Panc1 (cell line): ENCODE measurements at regions not wholly inside any gene's neighbourhood (a gene's known extent, or its start where the extent isn't known, plus 50 kb on each side); places are given as distances from the start of the nearest gene placed in this dataset.

Experiments used
- ATAC-seq: fragments of 200-7000 bp; cut with Tn5 transposase; 2 replicates; pipeline ENCODE4 v1.9.1; 2020; ENCODE audit warnings: mild to moderate bottlenecking, moderate library complexity
- BruUV-seq: library from RNA; stranded (reverse); fragments of 400-500 nt; replicated peaks from 2 replicates; lab custom pipeline; 2021; lab: Mats Ljungman, UMichigan
- CTCF ChIA-PET: fragments of 300-600 bp; sonication (Branson Sonifier 250); formaldehyde crosslinking; loops from one replicate; lab custom pipeline; 2022; ENCODE audit warnings: antibody characterized with exemption; lab: Charles Lee
- POLR2A ChIA-PET: fragments of 300-600 bp; sonication (Branson Sonifier 250); formaldehyde crosslinking; loops from one replicate; lab custom pipeline; 2022; ENCODE audit warnings: antibody characterized with exemption; lab: Charles Lee
- DNase-seq: peaks from one replicate; pipeline ENCODE4 v3.0.0-alpha.2; 2010; ENCODE audit warnings: low read depth, low spot score
- H3K27ac ChIP-seq: 2 replicates; pipeline ENCODE4 v1.5.1; 2011; ENCODE audit warnings: mild to moderate bottlenecking, low read length, inconsistent platforms
- H3K27me3 ChIP-seq: fragments of 200-500 bp; sonication (Bioruptor generic); 2 replicates; pipeline ENCODE4 v1.6.0; 2014; ENCODE audit warnings: low read length, inconsistent platforms; ENCODE audit not compliant: control insufficient read depth, insufficient read depth
- H3K36me3 ChIP-seq: fragments of 200-500 bp; sonication (Bioruptor generic); 2 replicates; pipeline ENCODE4 v1.5.1; 2014; ENCODE audit warnings: inconsistent platforms, mild to moderate bottlenecking, low read length, moderate library complexity; ENCODE audit not compliant: control insufficient read depth, insufficient read depth
- H3K4me1 ChIP-seq: 2 replicates; pipeline ENCODE4 v1.5.1; 2011; ENCODE audit warnings: inconsistent platforms, mild to moderate bottlenecking, low read length, moderate library complexity; ENCODE audit not compliant: control insufficient read depth, insufficient read depth
- H3K4me3 ChIP-seq, 2 experiments: 2 replicates each; pipeline ENCODE4 v1.5.1; 2011 to 2012; ENCODE audit warnings: low read depth in 2 of 2, low read length in 2 of 2, mild to moderate bottlenecking in 2 of 2, inconsistent platforms in 1 of 2, moderate library complexity in 1 of 2
- H3K9me3 ChIP-seq: fragments of 200-500 bp; sonication (Bioruptor generic); 2 replicates; pipeline ENCODE4 v1.5.1; 2014; ENCODE audit warnings: low read depth, mild to moderate bottlenecking, inconsistent platforms, low read length, moderate library complexity; ENCODE audit not compliant: control insufficient read depth, insufficient read depth
- POLR2AphosphoS5 ChIP-seq: IDR thresholded peaks from 2 replicates; pipeline ENCODE4 v1.6.1; 2012; ENCODE audit warnings: mild to moderate bottlenecking, low read depth, low read length, moderate library complexity
- SIN3A ChIP-seq: IDR thresholded peaks from 2 replicates; pipeline ENCODE4 v1.6.1; 2012; ENCODE audit warnings: low read depth, mild to moderate bottlenecking, low read length, moderate library complexity, borderline replicate concordance; ENCODE audit not compliant: insufficient read depth
- TCF7L2 ChIP-seq: IDR thresholded peaks from 2 replicates; pipeline ENCODE4 v1.6.1; 2011; ENCODE audit warnings: mild to moderate bottlenecking, low read depth, low read length, inconsistent platforms
- in situ Hi-C: cut with HindIII; loops from 2 replicates; pipeline ENCODE4 v1.10.0; 2016; ENCODE audit warnings: low sequenced_read_pairs, low pct_unique_long_range_greater_than_20kb
- intact Hi-C: fragments of 100-400 bp; cut with micrococcal nuclease; formaldehyde crosslinking; loops from one replicate; pipeline ENCODE4 v1.10.0; 2022; ENCODE audit not compliant: unreplicated experiment
- TF ChIP-seq, protein P1 (sequence below): fragments of 450-650 bp; IDR thresholded peaks from 2 replicates; pipeline ENCODE4 v1.5.1; 2017; ENCODE audit warnings: mild to moderate bottlenecking
- TF ChIP-seq, protein P2 (sequence below), 2 experiments: IDR thresholded peaks; 2 replicates each; pipeline ENCODE4 v1.6.1; 2011 to 2012; ENCODE audit warnings: low read depth in 2 of 2, control low read depth in 1 of 2, low read length in 1 of 2, mild to moderate bottlenecking in 1 of 2, moderate library complexity in 1 of 2; ENCODE audit not compliant: insufficient read depth in 1 of 2

DNA sequence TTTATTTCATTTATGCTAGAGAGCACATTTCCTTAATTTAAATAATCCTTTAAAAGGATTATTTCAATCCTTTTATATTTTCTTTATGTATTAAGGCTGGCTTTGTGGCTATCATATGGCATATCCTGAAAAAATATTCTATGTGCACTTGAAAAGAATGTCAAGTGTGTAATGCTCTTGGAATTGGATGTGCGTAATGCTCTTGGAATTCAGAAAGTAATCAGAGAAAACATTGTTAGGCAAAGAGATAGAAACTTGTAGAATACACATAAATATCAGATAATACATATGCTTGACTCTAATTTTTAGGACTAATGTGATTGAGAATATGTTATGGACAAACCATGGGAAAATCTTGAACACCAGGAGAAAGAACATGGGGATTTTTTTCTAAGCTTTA is 197.5 kb upstream of the COL3A1 start:
- no TSS peak for BruUV-seq
- H3K36me3 ChIP-seq = no peaks in the 10 kb centered on the region
- DNase-seq (no peak), ATAC-seq (no peak)
- no peak for TF ChIP-seq TCF7L2
- TF ChIP-seq, protein P1, sequence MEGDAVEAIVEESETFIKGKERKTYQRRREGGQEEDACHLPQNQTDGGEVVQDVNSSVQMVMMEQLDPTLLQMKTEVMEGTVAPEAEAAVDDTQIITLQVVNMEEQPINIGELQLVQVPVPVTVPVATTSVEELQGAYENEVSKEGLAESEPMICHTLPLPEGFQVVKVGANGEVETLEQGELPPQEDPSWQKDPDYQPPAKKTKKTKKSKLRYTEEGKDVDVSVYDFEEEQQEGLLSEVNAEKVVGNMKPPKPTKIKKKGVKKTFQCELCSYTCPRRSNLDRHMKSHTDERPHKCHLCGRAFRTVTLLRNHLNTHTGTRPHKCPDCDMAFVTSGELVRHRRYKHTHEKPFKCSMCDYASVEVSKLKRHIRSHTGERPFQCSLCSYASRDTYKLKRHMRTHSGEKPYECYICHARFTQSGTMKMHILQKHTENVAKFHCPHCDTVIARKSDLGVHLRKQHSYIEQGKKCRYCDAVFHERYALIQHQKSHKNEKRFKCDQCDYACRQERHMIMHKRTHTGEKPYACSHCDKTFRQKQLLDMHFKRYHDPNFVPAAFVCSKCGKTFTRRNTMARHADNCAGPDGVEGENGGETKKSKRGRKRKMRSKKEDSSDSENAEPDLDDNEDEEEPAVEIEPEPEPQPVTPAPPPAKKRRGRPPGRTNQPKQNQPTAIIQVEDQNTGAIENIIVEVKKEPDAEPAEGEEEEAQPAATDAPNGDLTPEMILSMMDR = no peak
- no peak for TF ChIP-seq POLR2AphosphoS5
- TF ChIP-seq, protein P2, sequence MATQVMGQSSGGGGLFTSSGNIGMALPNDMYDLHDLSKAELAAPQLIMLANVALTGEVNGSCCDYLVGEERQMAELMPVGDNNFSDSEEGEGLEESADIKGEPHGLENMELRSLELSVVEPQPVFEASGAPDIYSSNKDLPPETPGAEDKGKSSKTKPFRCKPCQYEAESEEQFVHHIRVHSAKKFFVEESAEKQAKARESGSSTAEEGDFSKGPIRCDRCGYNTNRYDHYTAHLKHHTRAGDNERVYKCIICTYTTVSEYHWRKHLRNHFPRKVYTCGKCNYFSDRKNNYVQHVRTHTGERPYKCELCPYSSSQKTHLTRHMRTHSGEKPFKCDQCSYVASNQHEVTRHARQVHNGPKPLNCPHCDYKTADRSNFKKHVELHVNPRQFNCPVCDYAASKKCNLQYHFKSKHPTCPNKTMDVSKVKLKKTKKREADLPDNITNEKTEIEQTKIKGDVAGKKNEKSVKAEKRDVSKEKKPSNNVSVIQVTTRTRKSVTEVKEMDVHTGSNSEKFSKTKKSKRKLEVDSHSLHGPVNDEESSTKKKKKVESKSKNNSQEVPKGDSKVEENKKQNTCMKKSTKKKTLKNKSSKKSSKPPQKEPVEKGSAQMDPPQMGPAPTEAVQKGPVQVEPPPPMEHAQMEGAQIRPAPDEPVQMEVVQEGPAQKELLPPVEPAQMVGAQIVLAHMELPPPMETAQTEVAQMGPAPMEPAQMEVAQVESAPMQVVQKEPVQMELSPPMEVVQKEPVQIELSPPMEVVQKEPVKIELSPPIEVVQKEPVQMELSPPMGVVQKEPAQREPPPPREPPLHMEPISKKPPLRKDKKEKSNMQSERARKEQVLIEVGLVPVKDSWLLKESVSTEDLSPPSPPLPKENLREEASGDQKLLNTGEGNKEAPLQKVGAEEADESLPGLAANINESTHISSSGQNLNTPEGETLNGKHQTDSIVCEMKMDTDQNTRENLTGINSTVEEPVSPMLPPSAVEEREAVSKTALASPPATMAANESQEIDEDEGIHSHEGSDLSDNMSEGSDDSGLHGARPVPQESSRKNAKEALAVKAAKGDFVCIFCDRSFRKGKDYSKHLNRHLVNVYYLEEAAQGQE (IDR thresholded peaks at IDR 0.05; ENCODE audit: insufficient read depth in 1 of 2, low read depth in 2 of 2, low read length in 1 of 2) = no peak
- TF ChIP-seq SIN3A = no peak
- no peaks in the 10 kb centered on the region for H3K4me1 ChIP-seq
- H3K27me3 ChIP-seq = no peaks in the 10 kb centered on the region
- H3K27ac ChIP-seq = no peak overlapping the region
- ChIA-PET POLR2A (no interaction called here), CTCF (no interaction called here)
- in situ Hi-C loops = no loop called here
- H3K4me3 ChIP-seq = no peak overlapping the region
- no peaks in the 10 kb centered on the region for H3K9me3 ChIP-seq
- intact Hi-C loops = no loop called here

DNA sequence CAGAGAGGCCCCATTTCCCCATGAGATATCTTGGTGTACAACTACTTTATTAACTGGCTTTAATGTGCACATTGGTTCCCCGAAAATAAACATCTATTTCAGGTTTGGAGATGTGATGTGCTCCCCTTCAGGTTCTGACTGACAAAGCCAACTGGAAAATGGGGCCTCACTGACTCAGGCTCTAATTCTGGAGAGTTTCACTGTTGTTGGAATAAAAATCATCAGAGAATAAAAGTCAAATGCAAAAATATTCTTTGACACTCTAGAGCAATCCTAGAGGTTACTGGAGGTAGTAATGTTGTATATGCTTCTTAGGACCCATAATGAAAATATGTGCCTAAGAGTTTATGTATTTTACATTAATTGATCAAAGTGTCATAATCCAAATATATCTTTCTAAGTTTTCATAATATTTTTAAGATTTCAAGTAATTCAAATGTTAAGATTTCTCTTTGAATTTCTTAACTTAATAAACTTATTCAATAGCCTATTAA is 189.9 kb upstream of the COL3A1 start:
- intact Hi-C loops (no loop called here), in situ Hi-C loops (no loop called here)
- DNase-seq (no peak), ATAC-seq (no peak)
- Histone ChIP-seq H3K4me1 (no peaks in the 10 kb centered on the region; the same call in 1 of the 2 replicates), H3K27ac (no peak overlapping the region), H3K36me3 (no peaks in the 10 kb centered on the region), H3K9me3 (no peaks in the 10 kb centered on the region), H3K4me3 (no peak overlapping the region), H3K27me3 (no peaks in the 10 kb centered on the region)
- no peak for TF ChIP-seq SIN3A
- TF ChIP-seq TCF7L2 = no peak
- POLR2A ChIA-PET = no interaction called here
- CTCF ChIA-PET = no interaction called here
- no TSS peak for BruUV-seq

DNA sequence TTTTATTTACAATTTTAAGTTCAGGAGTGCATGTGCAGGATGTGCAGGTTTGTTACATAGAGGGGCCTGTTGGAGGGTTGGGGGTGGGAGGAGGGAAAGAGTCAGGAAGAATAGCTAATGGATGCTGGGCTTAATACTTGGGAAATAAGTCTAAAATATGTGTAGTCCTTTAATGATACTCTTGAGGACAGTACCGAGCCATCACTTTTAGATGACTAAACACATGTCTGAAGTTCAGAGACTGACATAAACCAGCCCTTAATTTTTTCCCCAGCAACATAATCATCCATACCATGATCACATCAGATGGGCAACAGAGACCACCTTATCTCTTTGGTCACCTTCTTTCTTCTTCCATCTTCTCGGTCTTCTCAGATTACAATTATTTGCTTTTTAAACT is 189.1 kb upstream of the COL3A1 start:
- BruUV-seq = no TSS peak
- TF ChIP-seq, protein P1 = no peak
- TF ChIP-seq SIN3A (no peak), POLR2AphosphoS5 (no peak), TCF7L2 (no peak)
- TF ChIP-seq, protein P2 (IDR thresholded peaks at IDR 0.05; ENCODE audit: insufficient read depth in 1 of 2, low read depth in 2 of 2, low read length in 1 of 2) = no peak
- Histone ChIP-seq H3K27me3 (no peaks in the 10 kb centered on the region), H3K27ac (no peak overlapping the region), H3K4me3 (no peak overlapping the region), H3K9me3 (no peaks in the 10 kb centered on the region), H3K36me3 (no peaks in the 10 kb centered on the region), H3K4me1 (no peaks in the 10 kb centered on the region; the same call in 1 of the 2 replicates)
- DNase-seq (no peak), ATAC-seq (no peak)
- ChIA-PET CTCF (no interaction called here), POLR2A (no interaction called here)
- in situ Hi-C loops (no loop called here), intact Hi-C loops (no loop called here)
